ENCODE measurements at regions not wholly inside any gene's neighbourhood (a gene's known extent, or its start where the extent isn't known, plus 50 kb on each side); places are given as distances from the start of the nearest gene placed in this dataset.

DNA sequence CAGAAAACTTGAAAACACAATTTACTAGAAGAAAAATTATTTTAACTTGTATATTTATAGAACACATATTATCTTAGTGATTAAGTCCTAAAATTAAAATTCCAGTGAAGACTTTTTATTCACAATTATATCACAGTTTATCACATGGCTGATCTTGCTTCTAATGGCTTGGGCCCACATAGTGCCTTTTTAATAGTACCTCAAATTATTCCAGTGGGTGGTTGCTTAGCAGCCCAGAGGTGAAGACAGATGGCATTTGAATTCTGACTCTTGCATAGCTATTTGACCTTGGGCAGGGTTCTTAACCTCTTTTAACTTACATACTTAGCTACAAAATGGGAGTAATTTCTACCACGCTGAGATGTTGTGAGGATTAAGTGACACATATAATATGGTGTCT, 214.7 kb upstream of the SGO1 start:
- TF ChIP-seq, protein P1, sequence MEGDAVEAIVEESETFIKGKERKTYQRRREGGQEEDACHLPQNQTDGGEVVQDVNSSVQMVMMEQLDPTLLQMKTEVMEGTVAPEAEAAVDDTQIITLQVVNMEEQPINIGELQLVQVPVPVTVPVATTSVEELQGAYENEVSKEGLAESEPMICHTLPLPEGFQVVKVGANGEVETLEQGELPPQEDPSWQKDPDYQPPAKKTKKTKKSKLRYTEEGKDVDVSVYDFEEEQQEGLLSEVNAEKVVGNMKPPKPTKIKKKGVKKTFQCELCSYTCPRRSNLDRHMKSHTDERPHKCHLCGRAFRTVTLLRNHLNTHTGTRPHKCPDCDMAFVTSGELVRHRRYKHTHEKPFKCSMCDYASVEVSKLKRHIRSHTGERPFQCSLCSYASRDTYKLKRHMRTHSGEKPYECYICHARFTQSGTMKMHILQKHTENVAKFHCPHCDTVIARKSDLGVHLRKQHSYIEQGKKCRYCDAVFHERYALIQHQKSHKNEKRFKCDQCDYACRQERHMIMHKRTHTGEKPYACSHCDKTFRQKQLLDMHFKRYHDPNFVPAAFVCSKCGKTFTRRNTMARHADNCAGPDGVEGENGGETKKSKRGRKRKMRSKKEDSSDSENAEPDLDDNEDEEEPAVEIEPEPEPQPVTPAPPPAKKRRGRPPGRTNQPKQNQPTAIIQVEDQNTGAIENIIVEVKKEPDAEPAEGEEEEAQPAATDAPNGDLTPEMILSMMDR (IDR thresholded peaks at IDR 0.05) = no peak
- TF ChIP-seq POLR2A (IDR thresholded peaks at IDR 0.05) = no peak
- no peak for TF ChIP-seq POLR2AphosphoS5 (IDR thresholded peaks at IDR 0.05; ENCODE audit: insufficient read depth in 1 of 2, low read depth in 1 of 2)

Measured in vagina (tissue), 2 donors.